HG03139 (cell line): ENCODE measurements at regions not wholly inside any gene's neighbourhood (a gene's known extent, or its start where the extent isn't known, plus 50 kb on each side); places are given as distances from the start of the nearest gene placed in this dataset.
"Not testable (repeated sequence)": the region's sequence is repeated elsewhere in the genome, so short reads cannot be mapped to it uniquely, and the experiment has no call there.

Source experiments
- ATAC-seq: cut with Tn5 transposase; IDR thresholded peaks from one replicate; pipeline ENCODE4 v1.9.1; 2021; ENCODE audit not compliant: unreplicated experiment

DNA sequence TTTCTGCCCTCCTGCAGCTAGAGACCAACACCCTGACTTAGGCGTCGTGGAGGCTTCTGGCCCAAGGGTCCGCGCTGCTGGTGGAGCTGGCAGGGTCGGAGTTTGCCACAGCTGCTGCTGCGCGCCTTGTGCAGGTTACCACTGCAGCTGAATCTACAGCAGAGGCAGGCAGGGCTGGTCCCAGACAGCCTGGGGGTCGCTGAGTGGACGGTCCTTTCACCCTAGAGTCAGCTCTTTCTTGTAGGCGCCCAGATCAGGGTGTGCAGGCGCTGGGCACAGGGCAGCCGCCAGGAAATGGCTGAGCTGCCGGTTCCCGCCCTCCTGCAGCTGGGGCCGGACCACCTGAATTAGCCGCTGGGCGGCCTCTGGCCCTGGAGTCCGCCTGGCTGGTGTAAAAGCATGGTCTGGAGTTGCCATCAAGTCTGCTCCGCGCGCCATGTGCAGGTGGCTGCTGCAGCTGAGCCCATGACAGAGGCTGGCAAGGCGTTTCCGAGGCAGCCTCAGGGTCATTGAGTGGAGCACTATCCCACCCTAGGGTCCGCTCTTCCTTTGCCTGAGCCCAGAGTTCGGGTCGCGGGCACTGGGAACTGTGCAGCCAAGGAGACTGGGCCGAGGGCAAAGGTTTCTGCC, 144.3 kb downstream of the CCDC74A start:
- ATAC-seq: not testable (repeated sequence)

DNA sequence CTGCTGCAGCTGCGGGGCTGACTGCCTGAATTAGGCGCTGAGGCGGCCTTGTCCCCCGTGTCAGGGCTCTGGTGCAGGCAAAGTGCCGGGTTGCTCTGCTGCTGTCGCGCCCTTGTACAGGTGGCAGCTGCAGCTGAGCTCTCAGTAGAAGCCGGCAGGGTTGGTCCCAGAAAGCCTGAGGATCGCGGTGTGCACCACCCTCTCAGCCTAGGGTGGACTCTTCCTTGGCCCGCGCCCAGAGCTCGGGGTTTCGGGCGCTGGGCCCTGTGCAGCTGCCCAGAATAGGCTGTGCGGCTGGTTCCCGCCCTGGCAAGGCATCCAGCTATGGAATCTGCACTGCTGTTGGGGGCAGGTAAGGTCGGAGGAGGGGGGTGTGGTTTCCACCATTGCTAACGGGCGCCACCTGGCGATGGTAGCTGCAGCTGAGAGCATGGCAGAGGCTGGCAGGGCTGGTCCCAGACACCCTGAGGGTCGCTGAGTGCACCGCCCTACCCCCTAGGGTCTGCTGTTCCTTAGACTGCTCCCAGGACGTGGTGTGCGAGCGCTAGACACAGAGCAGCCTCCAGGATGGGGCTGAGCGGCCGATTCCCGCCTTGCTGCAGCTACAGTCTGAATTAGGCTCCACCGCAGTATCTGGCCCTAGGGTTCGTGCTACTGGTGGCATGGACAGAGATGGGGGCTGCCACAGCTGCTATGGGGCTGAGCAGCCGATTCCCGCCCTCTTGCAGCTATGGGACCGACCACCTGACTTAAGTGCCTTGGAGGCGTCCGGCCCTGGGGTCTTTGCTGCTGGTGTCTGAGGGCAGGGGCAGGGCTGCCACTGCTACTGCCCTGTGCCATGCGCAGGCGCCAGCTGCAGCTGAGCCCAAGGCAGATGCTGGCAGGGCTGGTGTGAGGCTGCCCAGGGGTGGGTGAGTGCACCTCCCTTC, 145.0 kb downstream of the CCDC74A start:
- peak; percentile 80 for ATAC-seq

DNA sequence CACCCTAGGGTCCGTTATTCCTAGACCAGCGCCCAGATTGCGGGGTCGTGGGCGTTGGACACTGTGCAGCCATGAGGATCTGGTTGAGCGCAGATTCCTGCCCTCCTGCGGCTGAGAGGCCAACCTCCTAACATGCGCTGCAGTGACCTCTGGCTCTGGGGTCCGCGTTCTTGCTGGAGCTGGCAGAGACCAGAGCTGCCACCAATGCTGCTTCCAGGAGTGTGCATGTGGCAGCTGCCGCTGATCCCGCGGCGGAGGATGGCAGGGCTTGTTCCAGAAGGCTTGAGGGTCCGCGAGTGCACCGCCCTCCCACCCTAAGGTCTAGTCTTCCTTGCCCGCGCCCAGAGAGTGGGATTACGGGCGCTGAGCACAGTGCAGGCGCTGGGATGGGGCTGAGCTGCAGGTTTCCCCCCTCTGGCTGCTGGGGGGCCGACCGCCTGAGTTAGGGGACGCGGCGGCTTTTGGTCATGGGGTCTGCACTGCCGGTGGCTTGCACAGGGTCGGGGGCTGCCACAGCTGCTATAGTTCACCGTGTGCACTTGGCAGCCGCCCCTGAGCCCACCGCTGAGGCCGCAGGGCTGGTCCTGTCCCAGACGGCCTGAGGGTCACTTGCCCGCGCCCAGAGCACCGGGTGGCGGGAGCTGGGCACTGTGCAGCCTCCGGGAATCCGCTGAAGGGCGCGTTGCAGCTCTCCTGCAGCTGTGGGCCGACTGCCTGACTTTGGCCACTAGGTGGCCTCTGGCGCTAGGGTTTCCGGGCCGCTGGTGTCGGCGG, 145.9 kb downstream of the CCDC74A start:
- peak; percentile 92 for ATAC-seq

DNA sequence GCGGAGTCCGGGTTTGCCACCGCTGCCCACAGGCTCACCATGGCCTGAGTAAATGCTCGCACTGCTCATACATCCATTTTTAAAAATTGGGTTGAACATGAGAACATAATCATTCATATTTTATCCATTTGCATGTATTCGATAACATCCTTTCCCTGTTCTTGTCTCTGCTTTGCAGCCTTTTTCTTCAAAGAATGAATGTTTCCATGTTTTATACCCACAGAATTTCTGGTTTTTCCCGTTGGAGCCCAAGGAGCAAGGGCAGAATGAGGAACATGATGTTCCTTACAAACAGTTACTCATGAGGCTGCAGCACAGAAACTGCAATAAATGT, 146.5 kb downstream of the CCDC74A start:
- ATAC-seq: no peak

DNA sequence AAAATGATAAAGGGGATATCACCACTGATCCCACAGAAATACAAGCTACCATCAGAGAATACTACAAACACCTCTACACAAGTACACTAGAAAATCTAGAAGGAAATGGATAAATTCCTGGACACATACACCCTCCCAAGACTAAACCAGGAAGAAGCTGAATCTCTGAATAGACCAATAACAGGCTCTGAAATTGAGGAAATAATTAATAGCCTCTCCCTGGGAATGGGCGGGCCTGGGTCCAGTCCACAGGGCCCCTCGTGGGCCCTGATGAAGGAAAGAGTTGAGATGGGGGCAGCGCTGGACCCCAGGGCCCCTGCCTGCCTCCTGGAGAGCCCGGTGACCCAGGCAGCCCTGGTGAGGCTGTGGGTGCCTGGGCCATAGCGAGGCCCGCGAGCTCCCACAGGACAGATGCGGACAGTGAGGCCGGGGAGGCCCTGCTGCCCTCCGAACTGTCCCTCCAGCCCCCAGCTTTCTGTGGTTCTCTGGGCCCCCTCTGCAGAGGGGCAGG, 154.0 kb downstream of the CCDC74A start:
- peak; percentile 6 for ATAC-seq

DNA sequence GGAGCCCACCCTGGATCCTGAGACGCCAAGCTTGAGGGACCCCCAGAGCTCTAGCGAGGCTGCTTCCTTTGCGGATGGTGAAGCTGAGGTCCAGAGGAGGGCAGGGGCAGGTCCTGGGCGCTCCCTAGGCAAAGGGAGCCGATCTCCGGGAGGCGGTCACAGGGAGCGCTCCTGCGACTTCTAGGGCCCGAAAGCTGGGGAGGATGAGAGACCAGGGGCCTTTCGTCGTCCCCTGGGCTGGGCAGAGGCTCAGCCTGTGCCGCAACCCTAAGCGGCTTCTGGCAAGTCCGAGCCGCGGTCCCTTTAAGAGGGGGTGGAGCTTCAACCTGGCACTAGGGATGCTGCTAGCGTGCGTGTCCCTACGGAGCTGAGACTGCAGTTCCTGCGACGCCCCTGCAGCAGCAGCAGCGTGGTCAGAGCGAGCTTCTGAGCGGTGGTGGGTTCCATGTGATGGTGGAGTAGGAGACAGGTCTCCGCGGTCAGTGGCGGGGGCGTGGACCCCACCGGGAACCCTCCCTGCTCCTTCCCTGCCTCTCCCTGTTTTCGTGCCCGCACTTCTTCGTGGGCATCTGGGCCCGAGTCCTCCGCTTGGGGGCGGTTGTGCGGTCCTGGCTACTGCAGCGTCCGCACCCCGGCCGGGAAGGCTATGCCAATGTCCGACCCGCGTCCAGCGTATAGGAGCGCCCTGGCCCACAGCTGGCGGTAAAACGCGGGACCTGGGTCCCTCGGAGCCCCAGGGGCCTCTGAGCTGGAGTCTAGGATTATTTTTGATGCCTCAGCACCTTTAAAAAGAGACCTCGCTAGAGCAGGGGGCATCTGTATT, 154.6 kb downstream of the CCDC74A start:
- peak; percentile 99 for ATAC-seq

DNA sequence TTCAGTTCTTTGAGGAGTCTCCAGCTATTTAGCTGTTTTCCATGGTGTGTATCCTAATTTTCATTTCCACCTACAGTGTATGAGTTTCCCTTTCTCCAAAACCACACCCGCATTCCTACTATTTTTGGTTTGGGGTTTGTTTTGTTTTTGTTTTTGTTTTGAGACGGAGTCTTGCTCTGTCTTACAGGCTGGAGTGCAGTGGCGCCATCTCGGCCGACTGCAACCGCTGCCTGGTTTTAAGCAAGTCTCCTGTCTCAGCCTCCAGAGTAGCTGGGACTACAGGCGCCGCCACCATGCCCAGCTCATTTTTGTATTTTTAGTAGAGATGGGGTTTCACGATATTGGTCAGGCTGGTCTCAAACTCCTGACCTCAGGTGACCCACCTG, 155.2 kb downstream of the CCDC74A start:
- peak; percentile 33 for ATAC-seq

DNA sequence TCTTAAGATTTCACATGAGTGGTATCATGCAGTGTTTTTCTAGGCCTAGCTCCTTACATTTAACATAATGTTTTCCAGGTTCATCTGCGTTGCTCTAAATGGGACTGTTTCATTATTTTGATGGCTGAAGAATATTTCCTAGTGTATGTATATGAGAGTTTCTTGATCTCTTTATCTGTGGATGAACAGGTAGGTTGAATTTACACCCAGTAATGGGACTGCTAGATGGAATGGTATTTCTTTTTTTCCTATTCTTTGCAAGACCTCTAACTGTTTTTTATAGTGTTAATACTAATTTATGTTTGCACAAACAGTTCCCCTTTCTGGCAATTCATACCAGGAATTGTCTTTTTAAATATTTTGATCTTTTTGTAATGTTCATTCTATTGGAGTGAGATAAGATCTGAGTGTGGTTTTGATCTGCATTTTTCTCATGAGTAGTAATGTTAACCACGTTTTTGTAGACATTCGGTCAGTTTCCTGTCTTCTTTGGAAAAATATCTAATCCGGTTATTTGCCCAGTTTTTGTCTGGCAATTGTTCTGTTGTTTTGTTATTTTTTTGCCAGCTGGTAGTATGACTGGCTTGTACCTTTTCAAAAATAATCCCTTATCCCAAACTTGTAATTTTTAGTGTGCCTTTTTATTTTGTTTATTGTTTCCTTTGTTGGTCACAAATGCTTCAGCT, 157.1 kb downstream of the CCDC74A start:
- ATAC-seq: not testable (repeated sequence)

DNA sequence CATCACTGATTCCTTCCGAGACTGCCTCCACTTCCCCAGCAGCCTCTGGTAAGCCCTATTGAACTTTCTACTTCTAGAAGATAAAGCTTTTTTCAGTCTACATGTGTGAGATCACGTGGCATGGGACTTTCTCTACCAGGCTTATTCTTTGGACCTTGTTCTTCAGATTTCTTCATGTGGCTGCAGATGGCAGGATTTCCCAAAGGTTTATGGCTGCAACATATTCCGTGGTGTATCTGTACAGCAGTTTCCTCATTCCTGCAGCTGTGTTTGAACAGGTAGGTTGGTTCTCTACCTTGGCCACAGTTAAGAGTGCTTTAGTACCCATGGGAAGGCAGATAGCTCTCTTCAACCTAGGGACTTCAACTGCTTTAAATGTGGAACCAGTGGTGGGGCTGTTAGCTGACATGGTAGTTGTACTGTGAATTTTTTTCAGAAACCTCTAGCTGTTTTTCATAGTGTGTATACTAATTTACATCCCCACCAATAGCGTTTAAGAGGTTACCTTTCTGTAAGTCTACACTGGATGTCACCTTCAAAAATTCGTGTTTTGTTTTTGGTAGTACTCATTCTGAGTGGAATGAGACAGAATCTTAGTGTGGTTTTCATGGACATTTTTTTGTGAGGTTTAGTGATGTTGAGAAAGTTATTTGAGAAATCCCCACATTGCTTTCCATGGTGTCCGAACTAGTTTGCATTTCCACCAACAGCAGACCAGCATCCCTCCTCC, 158.6 kb downstream of the CCDC74A start:
- not testable (repeated sequence) for ATAC-seq

DNA sequence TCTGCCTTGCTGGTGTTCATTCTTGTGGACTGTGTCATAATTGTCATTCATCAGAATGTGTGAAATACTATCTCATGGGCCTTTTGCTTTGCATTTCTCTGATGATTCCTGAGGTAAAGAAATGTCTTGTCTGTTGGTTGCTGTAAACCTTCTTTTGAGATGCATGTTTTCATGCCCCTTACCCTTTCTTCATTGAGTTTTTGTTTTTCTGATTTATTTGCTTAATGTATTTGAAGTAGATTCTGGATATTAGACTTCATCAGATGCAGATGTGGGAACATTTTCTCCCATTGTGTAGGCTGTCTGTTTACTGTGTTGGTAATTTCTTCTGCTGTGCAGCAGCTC, 159.2 kb downstream of the CCDC74A start:
- ATAC-seq: not testable (repeated sequence)

DNA sequence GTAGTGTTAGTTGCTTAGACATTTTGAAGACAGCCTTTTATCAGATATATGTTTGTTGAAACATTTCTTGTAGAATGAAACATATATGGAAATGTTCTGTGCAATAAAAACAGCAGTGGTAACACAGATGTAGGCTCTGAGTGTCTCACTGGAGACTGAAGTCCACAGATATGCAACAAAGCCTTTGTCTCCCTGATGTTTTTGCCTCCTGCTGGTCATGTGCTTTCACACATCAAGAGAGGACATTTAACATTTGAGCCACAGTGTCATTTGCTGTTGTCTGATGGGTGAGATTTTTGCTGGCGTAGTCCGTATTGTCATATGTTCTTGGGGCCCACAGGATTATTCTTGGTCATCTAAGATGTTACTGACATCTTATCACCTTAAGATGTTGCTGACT, 161.4 kb downstream of the CCDC74A start:
- ATAC-seq: not testable (repeated sequence)

DNA sequence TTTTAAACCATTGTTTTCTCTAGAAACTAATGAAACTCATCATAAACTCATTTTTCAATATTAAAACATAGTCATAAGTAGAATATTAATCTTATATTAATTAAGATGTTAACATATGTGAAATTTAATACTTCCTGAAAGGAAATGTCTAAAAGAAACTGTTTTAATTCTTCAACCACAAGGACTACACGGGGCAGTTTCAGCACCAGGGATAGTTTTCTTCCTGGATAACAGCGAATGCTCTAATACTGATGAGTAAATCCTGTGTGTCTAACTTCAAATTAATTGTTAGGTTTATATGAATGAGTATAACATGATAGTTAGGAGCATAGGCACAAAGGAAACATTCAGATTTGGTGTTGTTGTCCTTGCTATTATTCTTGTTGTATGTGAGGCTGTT, 183.6 kb downstream of the CCDC74A start:
- ATAC-seq: not testable (repeated sequence)

DNA sequence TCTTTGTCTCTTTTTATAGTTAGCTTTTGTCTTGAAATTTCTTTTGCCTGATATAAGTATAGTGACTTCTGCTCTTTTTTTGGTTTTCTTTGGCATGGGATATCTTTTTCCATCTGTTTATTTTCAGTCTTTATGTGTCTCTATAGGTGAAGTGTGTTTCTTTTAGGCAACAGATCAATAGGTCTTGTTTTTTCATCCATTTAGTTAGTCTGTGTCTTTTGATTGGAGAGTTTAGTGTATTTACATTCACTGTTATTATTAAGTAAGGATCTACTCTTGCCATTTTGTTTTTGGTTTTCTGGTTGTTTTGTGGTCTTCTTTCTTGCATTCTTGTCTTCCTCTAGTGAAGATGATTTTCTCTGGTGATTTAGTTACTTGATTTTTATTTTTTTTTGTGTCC, 190.2 kb downstream of the CCDC74A start:
- ATAC-seq: not testable (repeated sequence)

DNA sequence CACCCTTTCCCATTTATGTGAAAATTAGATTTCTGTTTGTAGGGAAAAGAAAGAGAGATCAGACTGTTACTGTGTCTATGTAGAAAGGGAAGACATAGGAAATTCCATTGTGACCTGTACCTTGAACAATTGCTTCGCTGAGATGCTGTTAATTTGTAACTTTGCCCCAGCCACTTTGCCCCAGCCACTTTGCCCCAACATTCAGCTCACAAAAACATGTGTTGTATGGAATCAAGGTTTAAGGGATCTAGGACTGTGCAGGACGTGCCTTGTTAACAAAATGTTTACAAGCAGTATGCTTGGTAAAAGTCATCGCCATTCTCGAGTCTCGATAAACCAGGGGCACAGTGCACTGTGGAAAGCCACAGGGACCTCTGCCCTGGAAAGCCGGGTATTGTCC, 193.5 kb downstream of the CCDC74A start:
- not testable (repeated sequence) for ATAC-seq

DNA sequence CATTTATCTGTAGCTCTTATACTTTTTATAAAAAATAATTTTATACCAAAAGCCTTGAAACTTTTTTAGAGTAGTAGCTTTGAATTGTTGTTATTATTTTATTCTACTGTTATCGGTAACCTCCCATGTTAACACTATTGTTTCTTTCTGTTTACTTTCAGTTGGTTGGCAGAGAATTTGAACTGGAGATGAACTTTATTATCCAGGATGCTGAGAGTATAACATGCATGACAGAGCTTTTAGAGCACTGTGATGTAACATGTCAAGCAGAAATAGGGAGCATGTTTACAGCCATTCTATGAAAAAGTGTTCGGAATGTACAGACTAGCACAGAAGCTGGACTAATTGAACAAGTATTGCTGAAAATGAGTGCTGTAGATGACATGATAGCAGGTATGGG, 194.6 kb downstream of the CCDC74A start:
- ATAC-seq: not testable (repeated sequence)

DNA sequence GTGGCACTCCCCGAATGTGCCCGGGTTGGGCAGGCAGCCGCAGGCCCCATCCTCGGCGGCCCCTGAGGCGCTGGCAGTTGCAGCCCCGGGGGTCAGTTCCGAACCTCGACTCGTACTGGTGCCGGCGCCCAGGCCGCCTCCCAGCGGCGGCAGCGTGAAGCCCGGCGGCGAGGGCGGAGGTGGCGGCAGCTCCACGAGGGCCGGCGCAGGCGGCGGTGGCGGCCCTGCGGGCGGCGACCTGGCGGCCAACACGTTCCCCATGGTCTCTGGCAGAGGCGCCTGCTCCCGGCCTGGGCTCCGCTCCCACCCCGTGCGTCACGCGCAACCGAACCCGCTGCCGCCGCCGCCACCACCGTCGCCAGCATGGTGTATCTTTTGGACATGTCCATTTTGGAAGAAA, 196.3 kb downstream of the CCDC74A start:
- ATAC-seq: no peak

DNA sequence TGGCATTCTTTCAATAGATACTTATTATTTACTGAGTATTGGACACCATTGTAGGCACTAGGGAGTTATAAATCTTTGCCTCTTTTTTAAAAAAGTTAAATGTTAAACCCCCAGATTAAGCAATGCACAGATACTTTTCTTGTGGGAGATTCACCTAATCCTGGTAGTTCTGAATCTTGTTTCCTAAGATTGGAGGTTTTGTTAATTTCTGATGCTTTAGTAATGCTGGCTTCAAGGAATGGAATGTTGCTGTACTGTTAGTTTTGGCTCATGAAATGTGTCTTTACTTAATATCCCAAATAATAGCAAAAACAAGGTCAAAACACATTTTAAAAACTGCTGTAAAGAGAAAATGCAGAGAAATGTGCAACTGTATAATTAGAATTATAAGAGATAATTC, 200.8 kb downstream of the CCDC74A start:
- ATAC-seq: not testable (repeated sequence)

DNA sequence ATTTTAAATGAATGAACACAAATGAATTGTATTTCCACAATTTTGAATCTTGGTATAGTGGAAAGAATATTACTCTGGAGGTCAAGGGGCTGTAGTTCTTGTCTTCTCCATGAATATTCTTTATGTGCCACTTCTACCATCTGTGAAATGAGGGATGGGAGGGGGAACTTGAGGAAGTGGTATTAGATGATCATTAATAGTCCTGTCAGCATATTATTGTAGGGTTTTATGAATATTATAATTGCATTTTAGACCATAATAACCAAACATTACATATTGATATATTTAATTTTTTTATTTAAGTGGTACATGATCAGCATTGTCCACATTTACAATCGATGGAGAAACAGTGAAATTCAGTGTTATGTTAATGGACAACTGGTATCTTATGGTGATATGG, 205.8 kb downstream of the CCDC74A start:
- ATAC-seq: not testable (repeated sequence)

DNA sequence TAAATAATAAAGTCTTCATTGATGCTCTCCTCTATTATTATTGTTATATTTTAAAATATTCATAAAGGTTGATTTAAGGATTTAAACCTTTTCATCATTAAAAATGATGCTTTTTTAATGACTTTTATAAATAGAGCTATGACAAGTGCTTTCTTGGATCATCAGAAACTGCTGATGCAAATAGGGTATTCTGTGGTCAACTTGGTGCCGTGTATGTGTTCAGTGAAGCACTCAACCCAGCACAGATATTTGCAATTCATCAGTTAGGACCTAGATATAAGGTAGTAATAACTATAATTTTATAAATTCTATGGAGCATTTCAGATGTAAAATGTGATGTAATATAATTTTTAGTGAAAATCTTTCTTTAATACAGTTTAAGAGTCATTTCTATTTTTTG, 208.7 kb downstream of the CCDC74A start:
- ATAC-seq: peak; percentile 92
